Suprapubic skin (tissue), 4 donors: ENCODE measurements at regions not wholly inside any gene's neighbourhood (a gene's known extent, or its start where the extent isn't known, plus 50 kb on each side); places are given as distances from the start of the nearest gene placed in this dataset.

Experiments used
- DNase-seq, 2 donors: peaks; one replicate each; pipeline ENCODE4 v3.0.0-alpha.2; 2019; ENCODE audit warnings: low spot score in 2 of 2
- H3K27ac ChIP-seq: fragments of 200-600 bp; sonication (generic); one replicate; pipeline ENCODE4 v1.5.1; 2019
- H3K27me3 ChIP-seq: fragments of 200-600 bp; sonication (generic); one replicate; pipeline ENCODE4 v1.5.1; 2019
- H3K36me3 ChIP-seq: fragments of 200-600 bp; sonication (generic); one replicate; pipeline ENCODE4 v1.5.1; 2019
- H3K4me1 ChIP-seq: fragments of 200-600 bp; sonication (generic); one replicate; pipeline ENCODE4 v1.5.1; 2019
- H3K4me3 ChIP-seq: fragments of 200-600 bp; sonication (generic); one replicate; pipeline ENCODE4 v1.5.1; 2019; ENCODE audit warnings: mild to moderate bottlenecking
- H3K9me3 ChIP-seq: fragments of 200-600 bp; sonication (generic); one replicate; pipeline ENCODE4 v1.5.1; 2019
- EP300 ChIP-seq: sonication (generic); formaldehyde crosslinking; IDR thresholded peaks from one replicate; pipeline ENCODE4 v1.6.1; 2017; ENCODE audit warnings: antibody characterized with exemption
- POLR2A ChIP-seq, 2 donors: fragments of 450-650 bp; IDR thresholded peaks; one replicate each; pipeline ENCODE4 v1.6.1; 2017; ENCODE audit warnings: antibody characterized with exemption in 2 of 2, mild to moderate bottlenecking in 2 of 2, moderate library complexity in 2 of 2
- POLR2AphosphoS5 ChIP-seq, 3 donors: sonication (generic); formaldehyde crosslinking; IDR thresholded peaks; one replicate each; pipeline ENCODE4 v1.6.1; 2017; ENCODE audit warnings: antibody characterized with exemption in 3 of 3
- WGBS: methylation state at CpG from one replicate; pipeline ENCODE4 v1.1.5; 2018; 5-methylcytosine and 5-hydroxymethylcytosine counted together
- TF ChIP-seq, protein P1 (sequence below), 2 donors: fragments of 200-600 bp in 1 of 2; fragments of 450-650 bp in 1 of 2; sonication (generic) in 1 of 2; IDR thresholded peaks; one replicate each; pipeline ENCODE4 v1.5.1; 2016 to 2019; ENCODE audit warnings: antibody characterized with exemption in 2 of 2, mild to moderate bottlenecking in 1 of 2, moderate library complexity in 1 of 2

DNA sequence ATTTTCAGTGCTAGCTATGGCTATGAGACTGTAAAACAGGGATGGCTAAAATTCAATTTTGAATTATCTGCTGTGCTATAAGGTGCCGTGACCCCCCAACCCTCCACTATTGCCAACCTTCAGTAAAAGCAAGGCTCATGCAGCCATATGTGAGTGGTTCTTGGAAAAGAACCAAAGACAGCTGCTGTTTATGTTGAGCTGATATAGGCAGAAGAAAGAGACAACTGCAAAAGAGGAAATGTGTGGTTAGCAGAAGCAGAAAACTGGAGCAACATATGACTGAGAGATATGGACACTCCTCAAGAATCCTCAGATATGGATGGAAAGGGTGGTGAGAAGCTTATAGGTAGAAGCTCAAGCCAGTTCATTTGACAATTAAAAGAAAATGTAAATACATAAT is 200.3 kb downstream of the TLE1 start:
- no peaks in the 10 kb centered on the region for H3K27me3 ChIP-seq
- H3K4me3 ChIP-seq = no peak overlapping the region
- TF ChIP-seq EP300 (no peak), POLR2A (IDR thresholded peaks at IDR 0.05) (no peak), POLR2AphosphoS5 (IDR thresholded peaks at IDR 0.05) (no peak)
- TF ChIP-seq, protein P1, sequence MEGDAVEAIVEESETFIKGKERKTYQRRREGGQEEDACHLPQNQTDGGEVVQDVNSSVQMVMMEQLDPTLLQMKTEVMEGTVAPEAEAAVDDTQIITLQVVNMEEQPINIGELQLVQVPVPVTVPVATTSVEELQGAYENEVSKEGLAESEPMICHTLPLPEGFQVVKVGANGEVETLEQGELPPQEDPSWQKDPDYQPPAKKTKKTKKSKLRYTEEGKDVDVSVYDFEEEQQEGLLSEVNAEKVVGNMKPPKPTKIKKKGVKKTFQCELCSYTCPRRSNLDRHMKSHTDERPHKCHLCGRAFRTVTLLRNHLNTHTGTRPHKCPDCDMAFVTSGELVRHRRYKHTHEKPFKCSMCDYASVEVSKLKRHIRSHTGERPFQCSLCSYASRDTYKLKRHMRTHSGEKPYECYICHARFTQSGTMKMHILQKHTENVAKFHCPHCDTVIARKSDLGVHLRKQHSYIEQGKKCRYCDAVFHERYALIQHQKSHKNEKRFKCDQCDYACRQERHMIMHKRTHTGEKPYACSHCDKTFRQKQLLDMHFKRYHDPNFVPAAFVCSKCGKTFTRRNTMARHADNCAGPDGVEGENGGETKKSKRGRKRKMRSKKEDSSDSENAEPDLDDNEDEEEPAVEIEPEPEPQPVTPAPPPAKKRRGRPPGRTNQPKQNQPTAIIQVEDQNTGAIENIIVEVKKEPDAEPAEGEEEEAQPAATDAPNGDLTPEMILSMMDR (IDR thresholded peaks at IDR 0.05) = no peak
- H3K27ac ChIP-seq = no peak overlapping the region
- no peak for DNase-seq
- WGBS = 86% methylated on average over 1 of the region's 1 CpG
- H3K36me3 ChIP-seq = no peaks in the 10 kb centered on the region
- no peaks in the 10 kb centered on the region for H3K9me3 ChIP-seq
- H3K4me1 ChIP-seq = no peaks in the 10 kb centered on the region

DNA sequence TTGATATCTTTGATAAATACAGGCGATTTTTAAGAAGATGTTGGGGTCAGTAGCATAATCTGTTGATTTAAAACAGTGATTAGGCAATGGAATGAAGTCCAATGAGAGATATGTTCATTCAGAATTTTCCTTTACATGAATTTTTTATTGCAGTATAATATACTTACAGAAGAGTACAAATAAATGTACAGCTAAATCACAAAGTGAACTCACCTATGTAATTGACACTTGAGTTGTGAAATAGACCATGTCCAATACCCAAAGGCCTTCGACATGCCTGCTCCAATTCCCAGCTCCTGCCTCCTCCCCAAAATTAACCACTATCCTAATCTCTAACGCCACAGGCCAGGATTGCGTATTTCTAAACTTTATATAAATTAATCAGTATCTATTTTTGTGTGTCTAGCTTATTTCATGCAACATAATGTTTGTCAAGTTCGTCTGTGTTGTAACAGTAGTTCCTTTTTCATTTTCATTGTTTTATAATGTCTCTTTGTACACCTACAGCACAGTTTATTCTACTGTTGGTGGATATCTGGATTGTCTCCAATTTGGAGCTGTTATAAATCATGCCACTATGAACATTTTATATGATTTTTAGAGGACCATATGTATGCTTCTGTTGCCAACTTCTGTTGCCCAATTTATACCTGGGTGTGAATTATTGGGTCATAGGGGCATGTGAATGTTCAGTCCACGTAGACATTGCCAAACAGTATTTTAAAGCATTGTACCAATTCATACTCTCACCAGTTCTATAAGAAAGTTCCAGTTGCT is 208.3 kb downstream of the TLE1 start:
- no peak for DNase-seq
- H3K27ac ChIP-seq = no peak overlapping the region
- no peaks in the 10 kb centered on the region for H3K27me3 ChIP-seq
- H3K4me3 ChIP-seq = no peak overlapping the region
- no peaks in the 10 kb centered on the region for H3K36me3 ChIP-seq
- no peaks in the 10 kb centered on the region for H3K9me3 ChIP-seq
- 76% methylated on average over 6 of the region's 6 CpGs for WGBS
- TF ChIP-seq, protein P1 (IDR thresholded peaks at IDR 0.05) = no peak
- no peak for TF ChIP-seq POLR2A (IDR thresholded peaks at IDR 0.05)
- TF ChIP-seq POLR2AphosphoS5 (IDR thresholded peaks at IDR 0.05) = no peak
- no peak for TF ChIP-seq EP300
- no peaks in the 10 kb centered on the region for H3K4me1 ChIP-seq

- H3K27me3 ChIP-seq = no peaks in the 10 kb centered on the region
- no peaks in the 10 kb centered on the region for H3K9me3 ChIP-seq
- TF ChIP-seq EP300 (no peak), POLR2A (IDR thresholded peaks at IDR 0.05) (no peak), POLR2AphosphoS5 (IDR thresholded peaks at IDR 0.05) (no peak)
- TF ChIP-seq, protein P1 (IDR thresholded peaks at IDR 0.05) = no peak
- H3K4me3 ChIP-seq = no peak overlapping the region
- no peaks in the 10 kb centered on the region for H3K4me1 ChIP-seq
- no peaks in the 10 kb centered on the region for H3K36me3 ChIP-seq
- WGBS = 66% methylated on average over 2 of the region's 2 CpGs
- no peak for DNase-seq
- no peak overlapping the region for H3K27ac ChIP-seq
Observed at GRCh38 chr9:81479573-81479972, 209.8 kb downstream of the TLE1 start.

GRCh38 chr9:81477669-81478068 is 211.7 kb downstream of the TLE1 start:
- no peaks in the 10 kb centered on the region for H3K9me3 ChIP-seq
- H3K27me3 ChIP-seq = no peaks in the 10 kb centered on the region
- 69% methylated on average over 2 of the region's 2 CpGs for WGBS
- no peak overlapping the region for H3K27ac ChIP-seq
- TF ChIP-seq, protein P1 (IDR thresholded peaks at IDR 0.05) = no peak
- TF ChIP-seq EP300 = no peak
- H3K4me3 ChIP-seq = no peak overlapping the region
- H3K36me3 ChIP-seq = no peaks in the 10 kb centered on the region
- H3K4me1 ChIP-seq = no peaks in the 10 kb centered on the region
- no peak for DNase-seq

GRCh38 chr9:81476813-81477490 is 212.4 kb downstream of the TLE1 start:
- Histone ChIP-seq H3K27me3 (no peaks in the 10 kb centered on the region), H3K9me3 (no peaks in the 10 kb centered on the region), H3K4me3 (no peak overlapping the region), H3K27ac (no peak overlapping the region), H3K36me3 (no peaks in the 10 kb centered on the region), H3K4me1 (no peaks in the 10 kb centered on the region)
- WGBS = 89% methylated on average over 6 of the region's 6 CpGs
- no peak for DNase-seq
- TF ChIP-seq POLR2AphosphoS5 (IDR thresholded peaks at IDR 0.05) = no peak
- TF ChIP-seq EP300 = no peak
- TF ChIP-seq POLR2A (IDR thresholded peaks at IDR 0.05) = no peak
- TF ChIP-seq, protein P1 (IDR thresholded peaks at IDR 0.05) = no peak
